ENCODE measurements at regions not wholly inside any gene's neighbourhood (a gene's known extent, or its start where the extent isn't known, plus 50 kb on each side); places are given as distances from the start of the nearest gene placed in this dataset.

- Histone ChIP-seq H3K36me3 (ENCODE audit: control insufficient read depth, insufficient read depth, low read length) (no peaks in the 10 kb centered on the region), H3K4me3 (replicated peaks; ENCODE audit: low read depth, low read length) (no peak overlapping the region), H3K27me3 (replicated peaks; ENCODE audit: control insufficient read depth, insufficient read depth, low read length) (no peaks in the 10 kb centered on the region)
- no peak for DNase-seq (ENCODE audit: extremely low read depth, insufficient read length)
- no peak for TF ChIP-seq CTCF (IDR thresholded peaks at IDR 0.05; ENCODE audit: insufficient read depth, low read length, poor library complexity, severe bottlenecking)
These were observed 1410.1 kb upstream of the ATXN8OS start for GRCh38 chr13:68697551-68697950.

GRCh38 chr13:68696907-68697306 is 1410.7 kb upstream of the ATXN8OS start:
- no peak for TF ChIP-seq CTCF (IDR thresholded peaks at IDR 0.05; ENCODE audit: insufficient read depth, low read length, poor library complexity, severe bottlenecking)
- no peak overlapping the region for H3K4me3 ChIP-seq (replicated peaks; ENCODE audit: low read depth, low read length)
- no peaks in the 10 kb centered on the region for H3K36me3 ChIP-seq (ENCODE audit: control insufficient read depth, insufficient read depth, low read length)
- DNase-seq (ENCODE audit: extremely low read depth, insufficient read length), result no peak
- no peaks in the 10 kb centered on the region for H3K27me3 ChIP-seq (replicated peaks; ENCODE audit: control insufficient read depth, insufficient read depth, low read length)

- Histone ChIP-seq H3K4me3 (replicated peaks; ENCODE audit: low read depth, low read length) (no peak overlapping the region), H3K36me3 (ENCODE audit: control insufficient read depth, insufficient read depth, low read length) (no peaks in the 10 kb centered on the region), H3K27me3 (replicated peaks; ENCODE audit: control insufficient read depth, insufficient read depth, low read length) (no peaks in the 10 kb centered on the region)
- TF ChIP-seq CTCF (IDR thresholded peaks at IDR 0.05; ENCODE audit: insufficient read depth, low read length, poor library complexity, severe bottlenecking), result no peak
- no peak for DNase-seq (ENCODE audit: extremely low read depth, insufficient read length)
These were observed 1415.6 kb upstream of the ATXN8OS start for GRCh38 chr13:68692049-68692448.

GRCh38 chr13:68690567-68690966 is 1417.1 kb upstream of the ATXN8OS start:
- no peak for DNase-seq (ENCODE audit: extremely low read depth, insufficient read length)

GRCh38 chr13:68676513-68677115 is 1431.0 kb upstream of the ATXN8OS start:
- no peak for TF ChIP-seq CTCF (IDR thresholded peaks at IDR 0.05; ENCODE audit: insufficient read depth, low read length, poor library complexity, severe bottlenecking)
- H3K27me3 ChIP-seq (replicated peaks; ENCODE audit: control insufficient read depth, insufficient read depth, low read length), result no peaks in the 10 kb centered on the region
- no peaks in the 10 kb centered on the region for H3K36me3 ChIP-seq (ENCODE audit: control insufficient read depth, insufficient read depth, low read length)
- no peak for DNase-seq (ENCODE audit: extremely low read depth, insufficient read length)
- H3K4me3 ChIP-seq (replicated peaks; ENCODE audit: low read depth, low read length), result no peak overlapping the region

More at GRCh38 chr13:68690567-68690966, 1417.1 kb upstream of the ATXN8OS start:
- Histone ChIP-seq H3K4me3 (replicated peaks; ENCODE audit: low read depth, low read length) (no peak overlapping the region), H3K36me3 (ENCODE audit: control insufficient read depth, insufficient read depth, low read length) (no peaks in the 10 kb centered on the region), H3K27me3 (replicated peaks; ENCODE audit: control insufficient read depth, insufficient read depth, low read length) (no peaks in the 10 kb centered on the region)
- no peak for TF ChIP-seq CTCF (IDR thresholded peaks at IDR 0.05; ENCODE audit: insufficient read depth, low read length, poor library complexity, severe bottlenecking)

GRCh38 chr13:68675209-68675608 is 1432.4 kb upstream of the ATXN8OS start:
- Histone ChIP-seq H3K4me3 (replicated peaks; ENCODE audit: low read depth, low read length) (no peak overlapping the region), H3K36me3 (ENCODE audit: control insufficient read depth, insufficient read depth, low read length) (no peaks in the 10 kb centered on the region), H3K27me3 (replicated peaks; ENCODE audit: control insufficient read depth, insufficient read depth, low read length) (no peaks in the 10 kb centered on the region)
- DNase-seq (ENCODE audit: extremely low read depth, insufficient read length), result no peak
- no peak for TF ChIP-seq CTCF (IDR thresholded peaks at IDR 0.05; ENCODE audit: insufficient read depth, low read length, poor library complexity, severe bottlenecking)
